ENCODE measurements at regions not wholly inside any gene's neighbourhood (a gene's known extent, or its start where the extent isn't known, plus 50 kb on each side); places are given as distances from the start of the nearest gene placed in this dataset.

GRCh38 chr6:79824202-79824601 lies 123.2 kb downstream of the ELOVL4 start:
- TF ChIP-seq CTCF (IDR thresholded peaks at IDR 0.05) = no peak
- TF ChIP-seq POLR2A (IDR thresholded peaks at IDR 0.05) = no peak
